ENCODE measurements at regions not wholly inside any gene's neighbourhood (a gene's known extent, or its start where the extent isn't known, plus 50 kb on each side); places are given as distances from the start of the nearest gene placed in this dataset.
"Not testable (repeated sequence)": the region's sequence is repeated elsewhere in the genome, so short reads cannot be mapped to it uniquely, and the experiment has no call there.

DNA sequence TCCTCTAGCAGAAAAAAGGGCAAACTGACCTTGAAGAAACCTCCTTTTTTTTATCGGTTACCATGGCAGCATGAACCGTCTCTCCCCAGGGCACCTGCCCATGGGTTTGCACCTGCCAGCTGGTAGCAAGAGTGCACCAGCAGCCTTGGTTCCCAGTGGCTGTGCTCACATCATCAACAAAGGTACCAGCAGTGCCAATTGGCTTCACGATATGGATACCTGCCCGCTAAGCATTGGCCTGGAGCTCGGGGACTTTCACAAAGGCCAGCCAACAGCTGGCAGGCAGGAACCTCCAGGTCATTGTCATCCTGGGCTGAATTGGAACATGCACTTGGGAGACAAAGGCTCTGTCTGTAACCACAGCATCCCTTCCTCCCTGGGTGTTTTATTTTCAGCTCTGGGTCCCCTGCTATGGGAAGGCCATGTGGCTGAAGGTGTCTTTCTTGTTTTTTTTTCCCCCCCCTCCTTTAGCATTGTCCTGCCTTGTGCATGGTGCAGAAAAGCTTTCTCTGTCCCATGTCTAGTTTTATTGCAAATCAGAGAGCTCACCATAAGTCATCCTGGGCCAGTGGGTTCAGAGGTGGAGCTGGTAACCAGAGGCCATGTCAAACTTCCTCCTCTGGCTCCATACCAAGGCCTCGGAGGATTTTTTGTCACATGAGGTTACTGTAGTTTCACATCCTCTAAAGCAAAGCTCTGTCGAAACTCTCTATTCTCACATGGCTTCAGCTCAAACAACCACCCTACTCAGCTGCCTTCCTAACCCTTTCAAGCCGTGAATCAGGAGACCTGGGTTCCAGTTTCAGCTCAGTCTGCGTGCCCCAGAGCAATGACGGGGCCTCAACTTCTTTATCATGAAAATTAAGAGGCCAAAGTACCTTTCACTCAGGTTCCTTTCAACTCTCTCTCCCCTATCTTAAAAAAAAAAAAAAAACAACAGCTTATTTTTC, 145.5 kb upstream of the MAP3K1 start:
- H3K4me1 ChIP-seq, result no peaks in the 10 kb centered on the region
- peak overlapping the region; percentile 1 to 26 (median 20) for H3K27ac ChIP-seq
- 28% methylated on average over 7 of the region's 10 CpGs for WGBS (ENCODE audit: insufficient coverage, low coverage, low lambda C conversion rate, missing lambda C conversion rate)
- peak; percentile 73 to 84 (median 76) for ATAC-seq
- H3K27me3 ChIP-seq, result no peaks in the 10 kb centered on the region
- intact Hi-C loops (cut with DNase I), result no loop called here
- H3K9me3 ChIP-seq, result no peaks in the 10 kb centered on the region
- H3K36me3 ChIP-seq, result no peaks in the 10 kb centered on the region
- no peak overlapping the region for H3K4me3 ChIP-seq
- peak; percentile 50 to 72 (median 64) for DNase-seq
- TF ChIP-seq POLR2A (IDR thresholded peaks at IDR 0.05), result no peak
- TF ChIP-seq, protein P1, sequence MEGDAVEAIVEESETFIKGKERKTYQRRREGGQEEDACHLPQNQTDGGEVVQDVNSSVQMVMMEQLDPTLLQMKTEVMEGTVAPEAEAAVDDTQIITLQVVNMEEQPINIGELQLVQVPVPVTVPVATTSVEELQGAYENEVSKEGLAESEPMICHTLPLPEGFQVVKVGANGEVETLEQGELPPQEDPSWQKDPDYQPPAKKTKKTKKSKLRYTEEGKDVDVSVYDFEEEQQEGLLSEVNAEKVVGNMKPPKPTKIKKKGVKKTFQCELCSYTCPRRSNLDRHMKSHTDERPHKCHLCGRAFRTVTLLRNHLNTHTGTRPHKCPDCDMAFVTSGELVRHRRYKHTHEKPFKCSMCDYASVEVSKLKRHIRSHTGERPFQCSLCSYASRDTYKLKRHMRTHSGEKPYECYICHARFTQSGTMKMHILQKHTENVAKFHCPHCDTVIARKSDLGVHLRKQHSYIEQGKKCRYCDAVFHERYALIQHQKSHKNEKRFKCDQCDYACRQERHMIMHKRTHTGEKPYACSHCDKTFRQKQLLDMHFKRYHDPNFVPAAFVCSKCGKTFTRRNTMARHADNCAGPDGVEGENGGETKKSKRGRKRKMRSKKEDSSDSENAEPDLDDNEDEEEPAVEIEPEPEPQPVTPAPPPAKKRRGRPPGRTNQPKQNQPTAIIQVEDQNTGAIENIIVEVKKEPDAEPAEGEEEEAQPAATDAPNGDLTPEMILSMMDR (IDR thresholded peaks at IDR 0.05), result no peak

DNA sequence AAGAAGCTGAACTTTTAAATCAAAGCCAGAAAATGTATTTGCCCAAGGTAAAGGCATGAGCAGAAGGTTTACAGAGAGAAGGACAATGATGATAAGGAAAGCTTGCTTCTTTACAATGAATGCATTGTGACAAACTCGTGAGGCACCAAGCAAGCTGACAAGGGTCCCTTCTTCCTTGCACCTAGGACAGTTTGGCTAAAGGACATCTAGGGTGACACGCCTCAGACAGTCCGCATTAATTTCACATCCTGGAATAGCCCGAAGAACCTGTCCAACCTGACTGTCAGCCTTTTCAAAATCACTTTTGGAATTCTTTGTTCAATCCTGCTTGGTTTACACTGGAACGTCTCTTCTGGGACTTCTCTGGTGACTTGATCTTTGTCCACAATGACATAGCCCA, 146.4 kb upstream of the MAP3K1 start:
- DNase-seq (no peak), ATAC-seq (no peak)
- intact Hi-C loops (cut with DNase I), result no loop called here
- Histone ChIP-seq H3K36me3 (no peaks in the 10 kb centered on the region), H3K4me1 (no peaks in the 10 kb centered on the region), H3K9me3 (no peaks in the 10 kb centered on the region), H3K27me3 (no peaks in the 10 kb centered on the region), H3K4me3 (no peak overlapping the region), H3K27ac (no peak overlapping the region)
- WGBS (ENCODE audit: insufficient coverage, low coverage, low lambda C conversion rate, missing lambda C conversion rate), result 70% methylated on average over 5 of the region's 5 CpGs
- TF ChIP-seq POLR2A (IDR thresholded peaks at IDR 0.05), result no peak
- TF ChIP-seq, protein P1 (IDR thresholded peaks at IDR 0.05), result no peak

DNA sequence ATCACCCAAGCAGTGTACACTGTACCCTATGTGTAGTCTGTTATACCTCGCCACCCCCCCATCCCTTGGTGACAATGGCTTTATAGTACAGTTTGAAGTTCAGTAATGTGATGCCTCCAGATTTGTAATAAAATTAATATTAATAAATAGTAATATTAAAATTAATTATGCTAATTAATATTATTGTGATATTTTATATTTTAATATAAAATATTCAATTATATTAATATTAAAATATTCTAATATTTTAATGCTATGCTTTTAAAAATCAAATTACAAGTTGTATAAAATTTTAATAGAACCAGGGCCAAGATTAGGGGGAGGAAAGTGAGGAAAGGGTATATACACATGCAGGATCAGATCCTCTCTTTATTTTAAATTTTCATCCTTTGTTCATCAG, 147.7 kb upstream of the MAP3K1 start:
- Histone ChIP-seq H3K36me3 (no peaks in the 10 kb centered on the region), H3K27ac (no peak overlapping the region), H3K4me1 (no peaks in the 10 kb centered on the region), H3K4me3 (no peak overlapping the region), H3K27me3 (no peaks in the 10 kb centered on the region), H3K9me3 (no peaks in the 10 kb centered on the region)
- ATAC-seq (no peak), DNase-seq (no peak)
- intact Hi-C loops (cut with DNase I), result no loop called here
- TF ChIP-seq, protein P1 (IDR thresholded peaks at IDR 0.05), result no peak
- TF ChIP-seq POLR2A (IDR thresholded peaks at IDR 0.05), result no peak
- 94% methylated on average over 1 of the region's 1 CpG for WGBS (ENCODE audit: insufficient coverage, low coverage, low lambda C conversion rate, missing lambda C conversion rate)

DNA sequence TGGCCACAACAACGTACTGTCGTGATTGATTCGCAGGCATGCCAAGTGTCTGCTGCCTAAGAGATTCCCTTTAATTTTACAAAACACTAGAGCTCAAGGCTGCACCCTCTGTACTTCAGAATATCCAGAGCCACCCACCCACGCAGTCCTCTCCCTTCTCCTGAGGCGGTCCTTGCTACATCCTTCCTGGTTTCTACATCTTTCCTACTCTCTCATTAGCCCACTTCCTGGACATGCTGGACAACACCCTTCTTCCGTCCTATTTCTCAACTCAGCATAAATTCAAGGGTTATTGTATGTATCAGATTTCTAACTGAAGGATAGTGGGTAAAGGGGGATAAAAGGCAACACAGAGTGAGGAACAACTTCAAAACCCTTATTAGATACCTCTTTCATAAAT, 148.4 kb upstream of the MAP3K1 start:
- Histone ChIP-seq H3K9me3 (no peaks in the 10 kb centered on the region), H3K4me3 (no peak overlapping the region), H3K27ac (no peak overlapping the region), H3K4me1 (no peaks in the 10 kb centered on the region), H3K36me3 (no peaks in the 10 kb centered on the region), H3K27me3 (no peaks in the 10 kb centered on the region)
- ATAC-seq (peak in 3 of 4 donors; percentile 30 to 44 (median 34)), DNase-seq (no peak)
- TF ChIP-seq, protein P1 (IDR thresholded peaks at IDR 0.05), result no peak
- no peak for TF ChIP-seq POLR2A (IDR thresholded peaks at IDR 0.05)
- WGBS (ENCODE audit: insufficient coverage, low coverage, low lambda C conversion rate, missing lambda C conversion rate), result 64% methylated on average over 3 of the region's 6 CpGs
- intact Hi-C loops (cut with DNase I), result no loop called here

DNA sequence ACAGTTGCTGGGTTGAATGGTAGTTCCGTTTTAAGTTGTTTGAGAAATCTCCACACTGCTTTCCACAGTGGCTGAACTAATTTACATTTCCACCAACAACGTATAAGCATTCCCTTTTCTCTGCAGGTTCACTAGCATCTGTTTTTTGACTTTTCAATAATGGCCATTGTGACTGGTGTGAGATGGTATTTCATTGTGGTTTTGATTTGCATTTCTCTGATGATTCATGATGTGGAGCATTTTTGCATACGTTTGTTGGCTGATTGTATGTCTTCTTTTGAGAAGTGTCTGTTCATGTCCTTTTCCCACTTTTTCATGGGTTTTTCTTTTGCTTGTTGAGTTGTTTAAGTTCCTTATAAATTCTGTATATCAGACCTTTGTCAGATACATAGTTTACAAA, 150.2 kb upstream of the MAP3K1 start:
- H3K27me3 ChIP-seq; ATAC-seq; H3K4me3 ChIP-seq; H3K36me3 ChIP-seq; H3K27ac ChIP-seq; DNase-seq; intact Hi-C loops (cut with DNase I); H3K9me3 ChIP-seq; H3K4me1 ChIP-seq: not testable (repeated sequence)
- 50% methylated on average over 3 of the region's 3 CpGs for WGBS (ENCODE audit: insufficient coverage, low coverage, low lambda C conversion rate, missing lambda C conversion rate)

Measured in right lobe of liver (tissue), 6 donors.